Liver (tissue), 8 donors: ENCODE measurements at regions not wholly inside any gene's neighbourhood (a gene's known extent, or its start where the extent isn't known, plus 50 kb on each side); places are given as distances from the start of the nearest gene placed in this dataset.

Experiments
- DNase-seq: peaks from one replicate; pipeline ENCODE4 v3.0.0-alpha.2; 2017; ENCODE audit warnings: low spot score
- H3K27ac ChIP-seq, 2 donors: one replicate each; pipeline ENCODE4 v1.7.0; 2013; ENCODE audit warnings: inconsistent platforms in 2 of 2, low read length in 2 of 2, control low read depth in 1 of 2, low read depth in 1 of 2, mild to moderate bottlenecking in 1 of 2
- H3K27me3 ChIP-seq, 4 donors: one replicate each; pipeline versions ENCODE4 v1.6.1 to v1.7.0; 2013; ENCODE audit warnings: low read length in 3 of 4, inconsistent platforms in 1 of 4, mild to moderate bottlenecking in 1 of 4, moderate library complexity in 1 of 4; ENCODE audit not compliant: control insufficient read depth in 4 of 4, insufficient read depth in 4 of 4
- H3K36me3 ChIP-seq, 4 donors: one replicate each; pipeline versions ENCODE4 v1.6.1 to v1.7.0; 2013; ENCODE audit warnings: low read length in 3 of 4, mild to moderate bottlenecking in 3 of 4, low read depth in 1 of 4, moderate library complexity in 1 of 4; ENCODE audit not compliant: control insufficient read depth in 4 of 4, insufficient read depth in 3 of 4
- H3K4me1 ChIP-seq, 4 donors: one replicate each; pipeline versions ENCODE4 v1.6.1 to v1.7.0; 2013; ENCODE audit warnings: low read length in 3 of 4, mild to moderate bottlenecking in 3 of 4, moderate library complexity in 1 of 4; ENCODE audit not compliant: control insufficient read depth in 4 of 4, insufficient read depth in 4 of 4
- H3K4me3 ChIP-seq, 3 donors: one replicate each; pipeline versions ENCODE4 v1.6.1 to v1.7.0; 2013; ENCODE audit warnings: low read length in 3 of 3, control low read depth in 1 of 3, low read depth in 1 of 3, mild to moderate bottlenecking in 1 of 3
- H3K9ac ChIP-seq, 2 donors: one replicate each; pipeline ENCODE4 v1.7.0; 2013; ENCODE audit warnings: low read length in 2 of 2, mild to moderate bottlenecking in 2 of 2, moderate library complexity in 2 of 2, control low read depth in 1 of 2, low read depth in 1 of 2
- H3K9me3 ChIP-seq, 4 donors: one replicate each; pipeline versions ENCODE4 v1.6.1 to v1.7.0; 2013; ENCODE audit warnings: low read length in 3 of 4; ENCODE audit not compliant: control insufficient read depth in 4 of 4
- ATF3 ChIP-seq: IDR thresholded peaks from 2 replicates; pipeline ENCODE4 v1.6.1; 2016; ENCODE audit warnings: antibody characterized with exemption
- CTCF ChIP-seq: fragments of 150-350 bp; IDR thresholded peaks from 2 replicates; pipeline ENCODE4 v1.5.1; 2017; ENCODE audit warnings: improper control_type of control experiment, low read depth, low read length; ENCODE audit not compliant: missing input control
- EGR1 ChIP-seq, 2 donors: IDR thresholded peaks; 2 replicates each; pipeline ENCODE4 v1.6.1; 2016 to 2018; ENCODE audit warnings: antibody characterized with exemption in 2 of 2, low read depth in 2 of 2
- FOXA1 ChIP-seq: IDR thresholded peaks from 2 replicates; pipeline ENCODE4 v1.6.1; 2016; ENCODE audit warnings: antibody characterized with exemption
- FOXA2 ChIP-seq: IDR thresholded peaks from 2 replicates; pipeline ENCODE4 v1.6.1; 2016; ENCODE audit warnings: antibody characterized with exemption
- GABPA ChIP-seq, 2 donors: IDR thresholded peaks in 1 of 2; conservative IDR thresholded peaks in 1 of 2; 2 replicates each; pipeline ENCODE4 v1.6.1; 2016; ENCODE audit warnings: antibody characterized with exemption in 2 of 2, mild to moderate bottlenecking in 1 of 2, moderate library complexity in 1 of 2
- HNF4A ChIP-seq, 2 donors: conservative IDR thresholded peaks; 2 replicates each; pipeline ENCODE4 v1.6.1; 2016; ENCODE audit warnings: antibody characterized with exemption in 2 of 2, mild to moderate bottlenecking in 2 of 2
- HNF4G ChIP-seq: IDR thresholded peaks from 2 replicates; pipeline ENCODE4 v1.6.1; 2016; ENCODE audit warnings: antibody characterized with exemption
- JUND ChIP-seq, 2 donors: IDR thresholded peaks; 2 replicates each; pipeline ENCODE4 v1.6.1; 2016; ENCODE audit warnings: antibody characterized with exemption in 2 of 2
- MAX ChIP-seq: IDR thresholded peaks from 2 replicates; pipeline ENCODE4 v1.6.1; 2016; ENCODE audit warnings: antibody characterized with exemption
- NR2F2 ChIP-seq: IDR thresholded peaks from 2 replicates; pipeline ENCODE4 v1.6.1; 2016; ENCODE audit warnings: antibody characterized with exemption
- RAD21 ChIP-seq, 2 donors: IDR thresholded peaks; 2 replicates each; pipeline ENCODE4 v1.6.1; 2016; ENCODE audit warnings: antibody characterized with exemption in 2 of 2, mild to moderate bottlenecking in 2 of 2
- REST ChIP-seq: IDR thresholded peaks from 2 replicates; pipeline ENCODE4 v1.6.1; 2016; ENCODE audit warnings: antibody characterized with exemption, mild to moderate bottlenecking
- RXRA ChIP-seq, 2 donors: IDR thresholded peaks; 2 replicates each; pipeline ENCODE4 v1.6.1; 2017 to 2018; ENCODE audit warnings: antibody characterized with exemption in 2 of 2, mild to moderate bottlenecking in 1 of 2
- SP1 ChIP-seq: IDR thresholded peaks from 2 replicates; pipeline ENCODE4 v1.6.1; 2018; ENCODE audit warnings: antibody characterized with exemption, mild to moderate bottlenecking
- TAF1 ChIP-seq: conservative IDR thresholded peaks from 2 replicates; pipeline ENCODE4 v1.6.1; 2016; ENCODE audit warnings: antibody characterized with exemption, mild to moderate bottlenecking
- YY1 ChIP-seq: IDR thresholded peaks from 2 replicates; pipeline ENCODE4 v1.6.1; 2016; ENCODE audit warnings: antibody characterized with exemption, mild to moderate bottlenecking
- ZBTB33 ChIP-seq: IDR thresholded peaks from 2 replicates; pipeline ENCODE4 v1.6.1; 2016; ENCODE audit warnings: antibody characterized with exemption
- WGBS: extraction: QIAGEN DNeasy Blood & Tissue Kit; methylation state at CpG from one replicate; pipeline ENCODE4 v1.1.7; 2013; 5-methylcytosine and 5-hydroxymethylcytosine counted together
- donor health status: healthy.
- donor health status: healthy.
- donor health status: healthy.
- donor health status: healthy.
- donor health status: healthy.

GRCh38 chr5:5980538-5980895, 397.8 kb downstream of the MED10 start (continued):
- TF ChIP-seq MAX, result no peak
- TF ChIP-seq YY1, result no peak
- TF ChIP-seq EGR1 (IDR thresholded peaks at IDR 0.05; ENCODE audit: low read depth in 2 of 2), result no peak
- no peak for TF ChIP-seq ATF3
- no peak for TF ChIP-seq RAD21 (IDR thresholded peaks at IDR 0.05)
- TF ChIP-seq HNF4A (conservative IDR thresholded peaks at IDR 0.05), result no peak
- no peak for TF ChIP-seq HNF4G
- TF ChIP-seq FOXA1, result no peak

GRCh38 chr5:5979761-5980537, 398.4 kb downstream of the MED10 start:
- peaks cover 0 to 3% (median 0%) of the 10 kb centered on the region in 4 donors for H3K27me3 ChIP-seq
- DNase-seq, result no peak

More at GRCh38 chr5:5979761-5980537, 398.4 kb downstream of the MED10 start:
- WGBS, result 39% methylated on average over 6 of the region's 6 CpGs
- Histone ChIP-seq H3K4me3 (no peak overlapping the region), H3K9ac (no peak overlapping the region), H3K9me3 (no peaks in the 10 kb centered on the region), H3K4me1 (no peaks in the 10 kb centered on the region), H3K36me3 (no peaks in the 10 kb centered on the region), H3K27ac (no peak overlapping the region)
- no peak for TF ChIP-seq GABPA (IDR thresholded peaks at IDR 0.05 in 1 of 2, conservative IDR thresholded peaks at IDR 0.05 in 1 of 2)
- no peak for TF ChIP-seq REST
- no peak for TF ChIP-seq NR2F2
- TF ChIP-seq HNF4G, result no peak
- no peak for TF ChIP-seq RXRA (IDR thresholded peaks at IDR 0.05)
- no peak for TF ChIP-seq SP1
- TF ChIP-seq YY1, result no peak
- TF ChIP-seq TAF1, result no peak
- no peak for TF ChIP-seq EGR1 (IDR thresholded peaks at IDR 0.05; ENCODE audit: low read depth in 2 of 2)
- no peak for TF ChIP-seq ZBTB33
- TF ChIP-seq CTCF, result no peak
- TF ChIP-seq FOXA1, result no peak
- no peak for TF ChIP-seq MAX
- no peak for TF ChIP-seq JUND (IDR thresholded peaks at IDR 0.05)
- no peak for TF ChIP-seq ATF3
- no peak for TF ChIP-seq HNF4A (conservative IDR thresholded peaks at IDR 0.05)
- TF ChIP-seq FOXA2, result no peak
- TF ChIP-seq RAD21 (IDR thresholded peaks at IDR 0.05), result no peak
